T-helper 2 cell treated with Interferon-gamma antibody and Interleukin-4, amounts not matched to agents 5 μg/mL and 100 μg/mL, for 36 hours (primary cell): ENCODE measurements at regions not wholly inside any gene's neighbourhood (a gene's known extent, or its start where the extent isn't known, plus 50 kb on each side); places are given as distances from the start of the nearest gene placed in this dataset.
"Not testable (repeated sequence)": the region's sequence is repeated elsewhere in the genome, so short reads cannot be mapped to it uniquely, and the experiment has no call there.

Source experiments
- DNase-seq: peaks from one replicate; pipeline ENCODE4 v3.0.0; 2021; ENCODE audit warnings: low spot score
- H3K27ac Mint-ChIP-seq: one replicate; pipeline ENCODE4 v1.8.0; 2021; ENCODE audit warnings: mild to moderate bottlenecking, mixed read lengths
- H3K27me3 Mint-ChIP-seq: one replicate; pipeline ENCODE4 v1.8.0; 2021; ENCODE audit warnings: low read depth, mixed read lengths
- H3K36me3 Mint-ChIP-seq: one replicate; pipeline ENCODE4 v1.8.0; 2021; ENCODE audit warnings: low read depth, mixed read lengths
- H3K4me1 Mint-ChIP-seq: one replicate; pipeline ENCODE4 v1.8.0; 2021; ENCODE audit warnings: low read depth, mixed read lengths
- H3K4me3 Mint-ChIP-seq: one replicate; pipeline ENCODE4 v1.8.0; 2022; ENCODE audit warnings: mild to moderate bottlenecking, moderate library complexity, mixed read lengths
- H3K9me3 Mint-ChIP-seq: one replicate; pipeline ENCODE4 v1.8.0; 2021; ENCODE audit warnings: mixed read lengths

GRCh38 chr6:163711615-163712565, 297.4 kb downstream of the QKI start:
- Mint-ChIP-seq H3K4me1 (no peaks in the 10 kb centered on the region), H3K27me3 (peaks cover 2% of the 10 kb centered on the region), H3K9me3 (no peaks in the 10 kb centered on the region), H3K27ac (no peak overlapping the region), H3K4me3 (no peak overlapping the region), H3K36me3 (no peaks in the 10 kb centered on the region)
- no peak for DNase-seq

GRCh38 chr6:163710532-163711470, 296.3 kb downstream of the QKI start:
- no peaks in the 10 kb centered on the region for H3K36me3 Mint-ChIP-seq
- H3K4me3 Mint-ChIP-seq, result no peak overlapping the region
- H3K9me3 Mint-ChIP-seq, result no peaks in the 10 kb centered on the region
- H3K4me1 Mint-ChIP-seq, result no peaks in the 10 kb centered on the region
- no peak for DNase-seq
- peaks cover 2% of the 10 kb centered on the region for H3K27me3 Mint-ChIP-seq
- no peak overlapping the region for H3K27ac Mint-ChIP-seq

- Mint-ChIP-seq H3K4me3 (no peak overlapping the region), H3K27ac (no peak overlapping the region), H3K36me3 (no peaks in the 10 kb centered on the region), H3K4me1 (no peaks in the 10 kb centered on the region), H3K27me3 (peaks cover 2% of the 10 kb centered on the region), H3K9me3 (no peaks in the 10 kb centered on the region)
- DNase-seq, result no peak
Measured at GRCh38 chr6:163709693-163710092, 295.2 kb downstream of the QKI start.

GRCh38 chr6:163709255-163709654, 294.7 kb downstream of the QKI start:
- Mint-ChIP-seq H3K9me3 (no peaks in the 10 kb centered on the region), H3K4me3 (no peak overlapping the region), H3K27ac (no peak overlapping the region), H3K36me3 (no peaks in the 10 kb centered on the region), H3K4me1 (no peaks in the 10 kb centered on the region), H3K27me3 (peaks cover 2% of the 10 kb centered on the region)
- no peak for DNase-seq

- no peaks in the 10 kb centered on the region for H3K4me1 Mint-ChIP-seq
- no peaks in the 10 kb centered on the region for H3K36me3 Mint-ChIP-seq
Measured at GRCh38 chr6:163708466-163708865, 293.9 kb downstream of the QKI start.

GRCh38 chr6:163707387-163708355, 293.2 kb downstream of the QKI start:
- Mint-ChIP-seq H3K9me3 (no peaks in the 10 kb centered on the region), H3K4me1 (no peaks in the 10 kb centered on the region), H3K27me3 (peaks cover 2% of the 10 kb centered on the region), H3K36me3 (no peaks in the 10 kb centered on the region), H3K27ac (no peak overlapping the region), H3K4me3 (no peak overlapping the region)
- no peak for DNase-seq

More at GRCh38 chr6:163708466-163708865, 293.9 kb downstream of the QKI start:
- no peak overlapping the region for H3K4me3 Mint-ChIP-seq
- DNase-seq, result no peak
- H3K27me3 Mint-ChIP-seq, result peaks cover 2% of the 10 kb centered on the region
- no peaks in the 10 kb centered on the region for H3K9me3 Mint-ChIP-seq
- no peak overlapping the region for H3K27ac Mint-ChIP-seq

GRCh38 chr6:163706500-163707087, 292.1 kb downstream of the QKI start:
- no peak for DNase-seq
- no peak overlapping the region for H3K4me3 Mint-ChIP-seq
- H3K9me3 Mint-ChIP-seq, result no peaks in the 10 kb centered on the region
- H3K27me3 Mint-ChIP-seq, result peaks cover 2% of the 10 kb centered on the region
- no peaks in the 10 kb centered on the region for H3K36me3 Mint-ChIP-seq
- no peaks in the 10 kb centered on the region for H3K4me1 Mint-ChIP-seq
- no peak overlapping the region for H3K27ac Mint-ChIP-seq

- Mint-ChIP-seq H3K9me3 (no peaks in the 10 kb centered on the region), H3K4me3 (no peak overlapping the region), H3K36me3 (no peaks in the 10 kb centered on the region), H3K27me3 (no peaks in the 10 kb centered on the region), H3K27ac (no peak overlapping the region), H3K4me1 (no peaks in the 10 kb centered on the region)
- no peak for DNase-seq
Measured at GRCh38 chr6:163705923-163706322, 291.4 kb downstream of the QKI start.

- DNase-seq, result no peak
- Mint-ChIP-seq H3K9me3 (no peaks in the 10 kb centered on the region), H3K27me3 (no peaks in the 10 kb centered on the region), H3K4me3 (no peak overlapping the region), H3K27ac (no peak overlapping the region), H3K36me3 (no peaks in the 10 kb centered on the region), H3K4me1 (no peaks in the 10 kb centered on the region)
Measured at GRCh38 chr6:163702736-163703135, 288.2 kb downstream of the QKI start.

GRCh38 chr6:163701762-163702161, 287.2 kb downstream of the QKI start:
- H3K27ac Mint-ChIP-seq, result no peak overlapping the region
- no peak for DNase-seq
- H3K9me3 Mint-ChIP-seq, result no peaks in the 10 kb centered on the region
- H3K4me1 Mint-ChIP-seq, result no peaks in the 10 kb centered on the region
- no peaks in the 10 kb centered on the region for H3K27me3 Mint-ChIP-seq
- H3K4me3 Mint-ChIP-seq, result no peak overlapping the region
- H3K36me3 Mint-ChIP-seq, result no peaks in the 10 kb centered on the region

GRCh38 chr6:163698086-163698485, 283.6 kb downstream of the QKI start:
- Mint-ChIP-seq H3K36me3 (no peaks in the 10 kb centered on the region), H3K27me3 (no peaks in the 10 kb centered on the region), H3K4me1 (no peaks in the 10 kb centered on the region), H3K4me3 (no peak overlapping the region), H3K9me3 (no peaks in the 10 kb centered on the region), H3K27ac (no peak overlapping the region)
- no peak for DNase-seq

GRCh38 chr6:163696311-163696710, 281.8 kb downstream of the QKI start:
- not testable (repeated sequence) for H3K27ac Mint-ChIP-seq, H3K36me3 Mint-ChIP-seq, H3K4me1 Mint-ChIP-seq, H3K9me3 Mint-ChIP-seq, DNase-seq, H3K27me3 Mint-ChIP-seq, H3K4me3 Mint-ChIP-seq

GRCh38 chr6:163695414-163695864, 280.9 kb downstream of the QKI start:
- Mint-ChIP-seq H3K27me3 (no peaks in the 10 kb centered on the region), H3K9me3 (no peaks in the 10 kb centered on the region), H3K4me1 (no peaks in the 10 kb centered on the region), H3K36me3 (no peaks in the 10 kb centered on the region), H3K4me3 (no peak overlapping the region), H3K27ac (no peak overlapping the region)
- no peak for DNase-seq
